CD1c-positive myeloid dendritic cell (primary cell): ENCODE measurements at regions not wholly inside any gene's neighbourhood (a gene's known extent, or its start where the extent isn't known, plus 50 kb on each side); places are given as distances from the start of the nearest gene placed in this dataset.
"Not testable (repeated sequence)": the region's sequence is repeated elsewhere in the genome, so short reads cannot be mapped to it uniquely, and the experiment has no call there.

ENCODE experiments used
- DNase-seq: peaks from one replicate; pipeline ENCODE4 v3.0.0-alpha.2; 2016; ENCODE audit errors: extremely low spot score

DNA sequence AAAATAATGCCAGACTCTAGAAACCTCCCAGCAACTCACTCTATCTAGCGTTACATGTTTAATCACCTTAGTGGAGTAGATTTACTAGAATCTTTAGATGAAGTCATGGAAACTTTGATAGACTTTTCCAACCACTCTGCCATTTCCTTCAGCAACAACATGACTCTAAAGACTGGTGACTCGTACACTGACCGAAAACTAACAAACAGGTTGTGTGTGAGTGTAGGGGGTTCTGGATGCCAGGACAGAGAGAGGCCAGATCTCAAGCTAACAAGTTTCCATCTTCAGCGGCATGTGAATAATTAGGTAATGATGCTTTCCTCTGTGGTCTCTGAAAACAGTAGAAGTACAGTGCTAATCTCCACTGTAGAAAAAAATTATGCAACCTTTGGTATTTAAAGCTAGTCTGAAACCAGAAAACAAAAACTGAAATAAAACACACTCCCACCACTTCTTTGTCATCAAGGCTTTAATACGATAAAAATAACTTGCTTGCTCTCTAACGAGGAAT, 286.4 kb downstream of the PRDM5 start:
- DNase-seq, result no peak

DNA sequence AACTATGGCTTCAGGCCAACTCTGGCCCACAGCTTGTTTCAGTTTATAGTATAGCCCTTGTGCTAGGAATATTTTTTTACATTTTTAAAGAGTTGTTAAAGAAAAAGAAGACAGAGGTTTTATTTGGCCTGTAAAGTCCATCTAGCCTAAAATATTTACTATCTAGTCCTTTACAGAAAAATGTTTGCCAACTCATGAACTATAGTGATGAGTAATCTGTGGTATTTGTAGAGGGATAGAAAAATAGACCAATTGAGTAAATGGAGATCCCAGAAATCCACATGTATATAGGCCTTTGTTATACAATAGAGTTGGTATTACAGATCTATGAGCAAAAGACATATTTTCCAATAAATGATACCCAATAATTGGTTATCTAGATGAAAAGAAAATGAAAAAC, 288.7 kb downstream of the PRDM5 start:
- DNase-seq, result no peak

DNA sequence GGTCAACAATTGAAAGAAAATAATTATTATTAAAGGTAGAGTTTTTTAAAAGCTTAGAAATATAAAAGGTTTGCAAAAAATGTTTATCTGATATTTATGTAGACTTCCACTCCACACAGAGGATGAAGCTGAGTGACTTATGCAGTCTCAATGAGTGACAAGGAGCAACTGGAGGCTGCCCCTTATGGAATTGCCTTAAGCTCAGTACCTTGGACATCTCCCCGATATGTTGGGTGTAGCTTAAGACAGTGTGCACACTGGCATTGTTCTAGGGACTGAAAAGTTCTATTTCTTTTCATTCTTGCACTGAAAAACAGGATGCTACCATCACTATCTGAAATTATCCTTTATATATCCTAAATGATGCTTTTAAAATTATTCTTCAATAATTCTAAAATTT, 292.1 kb downstream of the PRDM5 start:
- no peak for DNase-seq

DNA sequence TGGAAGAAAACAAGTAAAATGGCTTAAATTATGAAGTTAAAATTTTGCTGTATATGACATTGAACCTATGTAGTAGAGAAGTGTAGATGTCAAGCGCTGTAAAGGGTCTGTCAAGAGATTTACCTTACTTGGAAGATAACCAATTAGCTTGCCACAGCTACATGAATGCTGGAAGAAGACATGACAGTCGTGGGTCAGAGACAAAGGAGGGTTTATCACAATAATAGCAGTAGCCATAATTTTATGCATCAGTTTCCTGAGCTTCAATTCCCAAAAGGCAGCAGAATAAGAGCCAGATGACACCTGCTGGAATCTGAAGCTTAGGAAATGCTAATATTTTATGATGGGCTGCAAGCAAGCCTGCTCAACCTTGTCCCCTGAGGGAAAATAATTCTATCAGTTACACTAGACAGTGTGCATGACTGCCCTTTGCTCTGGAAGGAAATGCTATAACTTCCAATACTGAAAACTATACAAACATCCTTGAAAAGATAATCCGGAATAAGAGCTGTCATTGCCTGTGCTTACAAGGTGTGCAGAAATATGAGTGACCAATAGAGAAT, 292.9 kb downstream of the PRDM5 start:
- DNase-seq, result no peak

DNA sequence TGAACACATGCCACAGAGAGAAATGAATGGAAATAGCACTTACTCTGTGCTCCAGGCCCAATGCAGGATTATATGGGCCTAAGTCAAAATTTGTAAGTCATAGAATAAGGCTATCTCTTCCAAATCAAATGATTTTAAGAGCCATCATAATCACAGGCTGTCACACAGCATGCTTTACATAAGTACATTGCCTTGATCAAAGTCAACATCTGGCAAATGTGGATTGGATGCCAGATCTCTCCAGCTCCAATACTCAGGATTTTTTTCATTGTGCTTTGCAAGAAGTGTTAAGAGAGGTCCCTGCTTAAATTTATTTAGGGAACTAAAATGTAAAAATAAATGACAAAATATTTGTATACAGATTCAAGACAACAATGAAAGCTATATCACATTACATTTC, 299.9 kb downstream of the PRDM5 start:
- DNase-seq, result no peak

DNA sequence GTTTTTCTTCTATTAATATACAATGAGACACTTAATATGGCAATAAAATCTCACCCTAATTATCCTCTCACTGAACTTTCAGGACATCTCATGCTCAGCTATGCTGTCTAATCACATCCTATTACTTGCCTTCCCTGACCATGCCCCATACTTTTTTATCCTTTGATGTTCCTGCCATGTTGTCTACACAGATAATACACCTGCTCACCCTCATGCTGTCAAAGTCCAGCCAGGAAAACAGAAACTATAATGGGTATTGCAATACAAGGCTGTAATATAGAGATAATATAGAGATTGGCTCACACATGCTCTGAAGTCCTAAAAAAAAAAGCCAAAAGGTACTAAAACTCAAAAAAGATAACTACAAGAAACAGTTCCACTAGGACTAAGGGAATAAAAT, 305.4 kb downstream of the PRDM5 start:
- no peak for DNase-seq

DNA sequence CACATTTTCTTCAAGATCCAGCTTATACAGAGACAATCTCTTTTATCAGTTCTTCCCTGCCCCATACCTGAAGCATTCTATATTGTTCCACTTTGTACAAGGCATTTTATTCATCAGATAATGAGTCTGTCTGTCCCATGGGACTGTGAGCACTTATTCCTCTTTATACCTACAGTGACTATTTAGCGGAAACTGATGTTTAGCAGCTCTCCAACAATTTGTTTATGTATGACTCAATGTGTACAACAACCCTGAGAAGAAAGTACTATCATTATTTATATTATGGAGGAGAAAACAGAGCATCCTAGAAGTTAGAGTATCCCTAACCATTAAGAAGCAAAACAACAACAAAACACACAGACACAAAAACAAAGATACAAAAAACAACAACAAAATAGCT, 306.5 kb downstream of the PRDM5 start:
- no peak for DNase-seq

DNA sequence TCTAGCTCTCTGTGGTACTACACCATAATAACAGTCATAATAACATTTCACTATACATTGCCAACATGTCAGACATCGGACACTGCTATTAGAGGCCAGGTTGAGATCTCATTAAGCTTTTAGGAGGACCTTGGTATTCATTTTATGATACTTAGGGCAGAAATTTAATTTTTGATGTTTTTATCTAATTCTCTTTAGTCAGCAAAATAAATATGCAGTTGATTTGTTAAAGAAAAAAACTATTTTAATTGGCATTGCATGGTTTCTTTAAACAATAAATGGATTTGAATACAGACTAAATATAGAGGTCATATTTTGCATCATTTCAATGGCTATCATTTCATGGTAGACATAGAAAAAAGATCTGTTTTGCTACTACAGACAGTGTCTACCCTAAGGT, 308.7 kb downstream of the PRDM5 start:
- DNase-seq, result no peak

DNA sequence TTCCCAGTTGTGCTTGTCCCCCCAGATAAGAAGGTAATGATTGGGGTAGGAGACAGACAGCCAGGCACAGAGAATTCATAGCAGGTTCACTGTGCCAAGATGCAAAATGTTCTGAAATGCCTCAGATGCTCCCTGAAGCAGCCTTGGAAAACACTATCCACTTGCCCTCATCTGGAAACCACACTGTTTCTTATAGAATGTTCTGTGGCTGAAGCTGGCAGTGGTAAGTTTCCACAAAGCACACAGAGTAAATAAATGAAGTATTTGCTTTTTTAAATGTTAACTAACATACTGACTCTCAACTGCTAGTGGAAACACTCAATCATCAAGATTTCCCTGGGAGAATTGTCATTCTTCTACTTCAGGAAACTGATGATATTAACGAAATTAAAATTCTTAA, 311.4 kb downstream of the PRDM5 start:
- DNase-seq, result no peak

DNA sequence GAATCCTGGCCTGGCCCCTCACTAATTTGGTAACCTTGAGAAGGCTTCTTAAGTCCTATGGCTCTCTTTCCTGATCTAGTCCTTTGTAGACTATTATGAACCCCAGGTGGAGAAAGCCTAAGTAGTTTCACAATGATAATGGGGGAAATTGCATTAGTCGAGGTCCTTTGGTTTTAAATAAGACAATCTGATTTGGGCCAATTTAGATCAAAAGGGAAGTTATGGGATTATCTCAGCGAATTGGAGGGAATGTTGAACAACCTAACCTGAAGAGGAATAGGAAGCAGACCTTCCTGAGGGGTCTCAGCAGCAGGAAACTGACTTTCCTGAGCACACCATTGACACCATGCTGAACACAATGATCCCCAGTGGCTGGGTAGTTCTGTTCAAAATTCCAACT, 331.5 kb downstream of the PRDM5 start:
- no peak for DNase-seq

DNA sequence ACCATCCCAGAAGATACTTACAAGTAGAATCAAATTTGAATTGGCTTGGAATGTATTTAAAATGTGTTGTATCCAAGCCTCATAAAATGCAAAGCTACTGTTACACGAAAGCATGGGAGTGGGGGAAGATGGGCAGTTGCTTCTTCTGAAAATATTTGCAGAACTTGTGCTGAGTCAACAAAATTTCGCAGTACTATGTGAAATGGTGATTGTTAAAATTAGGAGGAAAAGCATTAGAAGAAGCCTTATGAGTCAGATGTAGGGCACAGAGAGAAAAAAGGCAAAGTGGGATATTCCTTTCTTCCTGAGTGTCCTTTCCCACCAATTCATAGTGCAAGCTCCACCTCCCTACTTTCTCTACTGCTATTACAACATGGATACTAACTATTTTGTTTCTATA, 332.7 kb downstream of the PRDM5 start:
- no peak for DNase-seq

DNA sequence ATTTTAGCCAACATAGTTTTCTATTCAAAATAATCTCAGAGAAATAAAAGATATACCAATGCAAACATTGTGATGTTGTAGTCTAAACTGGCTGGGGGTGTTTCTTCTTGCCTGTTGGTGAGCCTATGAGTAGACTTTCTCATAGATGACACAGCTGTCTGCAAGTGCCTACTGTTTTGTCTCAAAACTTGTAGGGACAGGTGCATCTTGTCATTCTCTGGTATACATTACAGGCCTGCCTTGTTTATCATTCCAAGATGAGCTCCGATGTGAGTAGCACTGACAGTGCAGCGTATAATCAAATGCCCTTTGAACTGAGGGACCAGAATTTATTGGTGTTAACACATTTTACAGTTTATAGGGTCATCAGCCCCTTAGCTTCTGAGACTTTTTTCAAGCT, 353.8 kb downstream of the PRDM5 start:
- DNase-seq, result no peak

DNA sequence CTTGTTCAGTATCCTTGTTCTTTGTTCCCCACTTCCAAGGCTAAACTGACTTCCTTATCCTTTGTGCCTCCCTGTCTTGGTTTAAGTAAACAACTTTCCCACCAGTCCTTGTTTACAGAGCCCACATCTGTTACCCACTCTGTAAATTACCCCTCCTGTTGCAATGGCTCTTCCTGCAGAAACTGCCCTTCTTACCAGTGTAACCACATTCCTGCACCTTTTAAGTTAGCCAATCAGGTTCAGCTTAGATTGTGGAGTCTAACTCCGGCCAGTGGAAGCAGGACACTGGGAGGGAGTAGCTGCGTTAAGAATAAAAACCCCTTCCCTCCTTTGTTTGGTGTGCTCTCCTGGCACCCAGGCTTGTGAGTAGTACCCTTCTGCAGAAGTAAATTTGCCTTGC, 360.9 kb downstream of the PRDM5 start:
- no peak for DNase-seq

DNA sequence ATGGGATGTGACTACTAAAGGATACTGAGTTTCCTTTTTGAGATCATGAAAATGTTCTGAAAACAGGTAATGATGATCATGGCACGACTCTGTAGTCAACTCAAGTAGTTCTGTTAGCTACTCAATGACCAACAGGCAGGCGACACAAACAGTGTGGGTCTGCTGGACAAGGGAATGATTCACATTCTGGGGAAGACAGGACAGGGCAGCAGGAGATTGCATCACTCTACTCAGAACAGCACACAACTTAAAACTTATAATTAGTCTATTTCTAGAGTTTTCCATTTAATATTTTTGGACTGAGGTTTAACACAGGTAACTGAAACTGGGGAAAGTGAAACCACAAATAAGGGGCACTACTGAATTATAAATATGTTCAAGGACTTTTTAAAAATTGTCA, 365.2 kb downstream of the PRDM5 start:
- no peak for DNase-seq

DNA sequence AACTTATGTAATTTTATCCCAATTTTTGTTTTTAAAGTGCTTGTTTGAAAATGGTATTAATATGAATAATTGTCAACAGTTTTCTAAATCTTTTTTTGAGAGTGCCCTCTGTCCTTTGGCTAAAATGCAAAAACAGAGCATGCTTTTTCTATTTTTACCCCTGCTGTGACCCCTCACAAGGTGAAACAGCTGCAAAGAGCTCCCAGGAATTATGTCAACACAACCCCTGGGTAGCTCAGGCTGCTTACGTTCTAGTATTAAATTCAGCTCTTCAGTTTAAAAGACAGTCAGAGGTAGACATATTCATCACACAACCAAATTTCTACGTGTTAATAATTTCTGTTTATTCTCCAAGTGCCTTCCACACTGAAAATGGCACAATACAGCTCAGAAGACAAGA, 367.5 kb downstream of the PRDM5 start:
- no peak for DNase-seq

DNA sequence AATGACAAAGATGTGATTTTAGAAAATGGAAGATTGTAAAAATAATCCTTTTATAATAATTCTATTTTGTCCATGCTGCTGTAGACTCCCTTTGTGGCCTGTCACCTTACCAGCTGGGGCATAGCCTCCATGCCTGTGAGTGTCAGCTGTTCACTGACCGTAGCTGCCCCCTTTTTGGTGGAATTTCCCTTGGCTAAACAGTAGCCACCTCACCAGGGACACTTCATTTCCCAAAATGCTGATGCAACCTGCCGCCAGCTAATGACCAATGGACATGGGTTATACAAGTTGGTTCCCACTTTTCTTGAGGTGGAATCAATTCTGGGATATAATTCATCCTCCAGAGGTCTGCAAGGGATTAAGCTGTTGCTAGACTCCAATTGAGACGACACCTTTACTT, 368.4 kb downstream of the PRDM5 start:
- DNase-seq, result no peak

DNA sequence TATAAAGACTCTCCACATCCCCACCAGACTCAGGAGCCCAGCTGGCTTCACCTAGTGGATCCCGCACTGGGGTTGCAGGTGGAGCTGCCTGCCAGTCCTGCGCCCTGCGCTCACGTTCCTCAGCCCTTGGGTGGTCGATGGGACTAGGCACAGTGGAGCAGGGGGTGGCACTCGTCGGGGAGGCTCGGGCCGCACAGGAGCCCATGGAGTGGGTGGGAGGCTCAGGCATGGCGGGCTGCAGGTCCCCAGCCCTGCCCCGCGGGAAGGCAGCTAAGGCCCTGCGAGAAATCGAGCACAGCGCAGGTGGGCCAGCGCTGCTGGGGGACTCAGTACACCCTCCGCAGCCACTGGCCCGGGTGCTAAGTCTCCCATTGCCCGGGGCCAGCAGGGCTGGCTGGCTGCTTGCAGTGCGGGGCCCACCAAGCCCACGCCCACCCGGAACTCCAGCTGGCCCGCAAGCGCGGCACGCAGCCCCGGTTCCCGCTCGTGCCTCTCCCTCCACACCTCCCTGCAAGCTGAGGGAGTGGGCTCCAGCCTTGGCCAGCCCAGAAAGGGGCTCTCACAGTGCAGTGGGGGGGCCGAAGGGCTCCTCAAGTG, 371.8 kb downstream of the PRDM5 start:
- not testable (repeated sequence) for DNase-seq

DNA sequence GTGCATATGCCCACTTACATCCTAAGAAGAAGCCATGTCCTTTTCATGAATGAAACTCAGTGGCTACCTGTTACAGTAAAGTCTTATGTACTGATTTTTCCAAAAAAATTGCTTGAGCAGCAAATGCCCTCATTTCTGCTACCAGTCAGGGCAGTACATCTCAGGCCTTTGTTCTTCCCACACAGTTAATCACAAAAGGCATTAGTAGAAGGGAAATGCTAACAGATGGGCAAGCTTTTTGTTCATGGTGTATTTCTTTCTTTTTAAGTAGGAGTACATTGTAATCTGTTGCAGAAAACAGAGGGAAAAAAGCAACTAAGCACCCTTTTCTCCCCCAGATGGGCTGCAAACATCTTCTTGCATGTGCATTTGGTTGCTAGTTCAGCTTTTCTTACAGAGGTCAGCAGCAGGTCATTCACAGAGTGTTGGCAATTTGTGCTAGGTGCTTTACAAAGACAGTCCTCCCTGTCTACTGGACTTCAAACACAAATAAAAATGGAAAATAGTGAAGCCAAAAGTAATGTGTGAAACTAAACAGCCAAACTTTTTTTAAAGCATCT, 373.4 kb downstream of the PRDM5 start:
- DNase-seq, result no peak

DNA sequence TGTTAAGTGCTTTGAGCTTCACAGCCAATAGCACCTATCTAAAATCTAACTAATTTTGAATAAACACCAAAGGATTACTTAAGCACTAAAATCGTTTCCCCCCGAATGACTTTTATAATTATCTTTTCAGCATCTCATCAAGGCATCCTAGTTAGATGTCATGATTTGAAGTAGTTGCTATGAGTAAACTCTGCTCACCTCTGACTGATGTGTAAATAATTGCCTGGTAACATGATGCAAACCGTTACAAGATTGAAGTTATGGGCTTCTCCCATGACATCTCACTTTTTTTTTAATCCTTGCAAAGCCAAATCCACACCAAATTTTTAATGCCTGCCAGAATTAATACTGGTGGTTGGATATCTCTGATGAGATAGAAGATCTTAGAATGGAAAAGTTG, 377.1 kb downstream of the PRDM5 start:
- DNase-seq, result no peak

DNA sequence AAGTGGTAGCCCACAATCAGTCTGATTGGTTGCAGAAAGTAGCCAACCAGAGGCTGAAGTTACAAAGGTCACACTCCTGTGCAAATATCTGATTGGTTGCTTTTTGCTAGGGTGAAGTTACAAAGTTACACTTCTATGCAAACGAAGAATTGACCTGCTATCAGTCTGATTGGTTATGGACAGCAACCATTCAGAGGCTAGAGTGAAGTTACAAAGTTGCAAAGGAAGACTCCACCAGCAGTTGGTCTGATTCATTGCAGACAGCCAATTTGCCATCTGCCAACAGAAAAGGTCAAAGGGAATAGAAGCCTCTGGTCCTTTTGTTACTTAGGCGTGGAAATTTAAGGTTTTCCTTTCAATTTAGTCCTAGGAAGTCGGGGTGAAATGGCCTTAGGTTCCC, 377.7 kb downstream of the PRDM5 start:
- DNase-seq, result no peak

DNA sequence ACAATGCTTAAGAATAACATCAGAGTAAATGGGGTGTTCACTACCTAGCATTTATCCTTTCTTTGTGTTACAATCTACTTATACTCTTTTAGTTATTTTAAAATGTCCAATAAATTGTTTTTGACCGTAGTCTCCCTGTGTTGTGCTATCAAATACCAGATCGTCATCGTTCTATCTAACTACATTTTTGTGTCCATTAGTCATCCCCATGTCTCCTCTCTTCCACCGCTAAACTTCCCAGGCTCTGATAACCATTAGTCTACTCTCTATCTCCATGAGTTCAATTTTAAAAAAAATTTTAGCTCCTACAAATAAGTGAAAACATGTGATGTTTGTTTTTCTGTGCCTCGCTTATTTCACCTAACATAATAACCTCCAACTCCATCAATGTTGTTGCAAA, 381.9 kb downstream of the PRDM5 start:
- no peak for DNase-seq

DNA sequence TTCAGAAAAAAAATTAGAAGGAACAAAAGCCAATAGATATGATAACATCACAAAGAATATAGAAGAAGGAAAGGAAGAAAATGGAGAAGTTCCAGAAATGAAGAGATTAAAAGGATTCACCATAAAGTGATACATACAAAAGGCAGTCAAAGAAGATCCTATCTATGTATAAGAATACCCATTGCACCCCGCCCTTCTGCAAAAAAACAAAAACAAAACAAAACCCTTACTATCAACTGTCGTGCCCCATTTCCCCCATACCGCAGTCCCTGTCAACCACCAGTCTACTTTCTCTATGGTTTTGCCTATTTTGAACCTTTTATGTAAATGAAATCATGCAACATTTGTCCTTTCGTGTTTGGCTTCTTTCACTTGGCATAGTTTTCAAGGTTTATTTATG, 385.6 kb downstream of the PRDM5 start:
- no peak for DNase-seq

DNA sequence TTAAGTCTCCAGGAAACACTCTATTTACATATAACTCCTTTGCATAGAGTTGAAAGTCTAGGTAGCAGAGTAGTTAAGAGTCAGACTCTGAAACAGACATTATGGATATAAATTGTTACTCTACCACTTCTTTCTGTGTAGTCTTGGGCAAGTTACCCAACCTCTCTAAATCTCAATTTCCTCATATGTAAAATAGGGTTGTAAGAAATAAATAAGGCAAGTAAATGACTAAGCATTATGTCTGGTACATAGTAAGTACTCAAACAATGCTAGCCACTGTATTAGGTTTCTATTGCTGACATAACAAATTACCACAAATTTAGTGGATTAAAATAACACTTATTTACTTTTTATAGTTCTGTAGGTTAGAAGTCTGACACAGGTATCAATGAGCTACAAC, 394.1 kb downstream of the PRDM5 start:
- no peak for DNase-seq

DNA sequence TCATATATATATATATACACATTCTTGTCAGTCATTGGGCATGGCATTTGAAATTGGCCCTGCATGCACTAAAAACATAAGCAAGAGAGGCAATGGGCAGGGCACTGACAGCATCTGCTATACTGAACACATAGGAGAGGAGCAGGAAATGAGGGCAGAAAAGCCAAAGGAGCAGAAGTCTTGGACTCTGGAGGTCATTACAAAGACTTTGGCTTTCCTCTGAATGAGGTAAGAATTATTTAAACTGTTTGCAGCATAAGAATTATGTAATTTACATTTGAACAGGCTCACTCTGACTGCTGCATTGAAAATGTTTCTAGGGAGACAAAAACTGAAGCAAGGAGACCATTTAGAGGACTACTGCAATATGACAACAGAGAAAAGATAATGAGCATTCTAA, 396.5 kb downstream of the PRDM5 start:
- DNase-seq, result no peak
